ENCODE measurements at regions not wholly inside any gene's neighbourhood (a gene's known extent, or its start where the extent isn't known, plus 50 kb on each side); places are given as distances from the start of the nearest gene placed in this dataset.

DNA sequence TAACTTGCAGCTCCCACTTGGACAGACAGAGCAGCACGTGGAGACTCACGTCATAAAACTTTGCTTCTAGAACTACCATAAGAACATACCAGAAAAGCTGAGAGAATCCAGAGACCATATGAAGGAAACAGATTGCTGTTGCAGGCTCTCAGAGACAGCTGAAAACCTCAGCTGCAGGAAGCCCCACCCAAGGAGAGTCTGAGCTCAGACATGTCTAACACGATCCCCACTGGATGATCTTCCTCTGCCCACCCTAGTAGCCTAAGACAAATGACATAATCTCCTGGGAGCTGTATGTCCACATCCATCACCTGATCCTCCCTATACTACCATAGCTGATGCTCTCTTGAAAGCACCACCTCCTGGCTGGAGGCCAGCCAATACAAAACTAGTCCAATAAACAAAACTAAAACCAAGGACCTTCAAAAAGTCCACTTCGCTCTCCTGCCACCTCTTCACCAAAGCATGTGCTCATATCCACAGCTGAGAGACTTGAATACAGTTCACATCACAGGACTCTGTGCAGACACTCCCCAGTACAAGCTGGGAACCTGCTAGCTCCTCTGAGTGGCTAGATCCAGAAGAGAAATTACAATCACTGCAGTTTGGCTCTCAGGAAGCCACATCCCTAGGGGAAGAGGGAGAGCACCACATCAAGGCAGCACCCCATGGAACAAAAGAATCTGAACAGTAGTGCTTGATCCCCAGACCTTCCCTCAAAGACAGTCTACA lies 257.4 kb downstream of the TRIM36 start:
- TF ChIP-seq, protein P1, sequence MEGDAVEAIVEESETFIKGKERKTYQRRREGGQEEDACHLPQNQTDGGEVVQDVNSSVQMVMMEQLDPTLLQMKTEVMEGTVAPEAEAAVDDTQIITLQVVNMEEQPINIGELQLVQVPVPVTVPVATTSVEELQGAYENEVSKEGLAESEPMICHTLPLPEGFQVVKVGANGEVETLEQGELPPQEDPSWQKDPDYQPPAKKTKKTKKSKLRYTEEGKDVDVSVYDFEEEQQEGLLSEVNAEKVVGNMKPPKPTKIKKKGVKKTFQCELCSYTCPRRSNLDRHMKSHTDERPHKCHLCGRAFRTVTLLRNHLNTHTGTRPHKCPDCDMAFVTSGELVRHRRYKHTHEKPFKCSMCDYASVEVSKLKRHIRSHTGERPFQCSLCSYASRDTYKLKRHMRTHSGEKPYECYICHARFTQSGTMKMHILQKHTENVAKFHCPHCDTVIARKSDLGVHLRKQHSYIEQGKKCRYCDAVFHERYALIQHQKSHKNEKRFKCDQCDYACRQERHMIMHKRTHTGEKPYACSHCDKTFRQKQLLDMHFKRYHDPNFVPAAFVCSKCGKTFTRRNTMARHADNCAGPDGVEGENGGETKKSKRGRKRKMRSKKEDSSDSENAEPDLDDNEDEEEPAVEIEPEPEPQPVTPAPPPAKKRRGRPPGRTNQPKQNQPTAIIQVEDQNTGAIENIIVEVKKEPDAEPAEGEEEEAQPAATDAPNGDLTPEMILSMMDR (conservative IDR thresholded peaks at IDR 0.05; ENCODE audit: low read depth) = no peak
- POLR2A ChIA-PET (ENCODE audit: low non-redundant PET) = no interaction called here
- CTCF ChIA-PET = interaction anchor here (0.7 kb wide), 1 partner anchor 10 kb away, joined by 5 read pairs; no protein-coding TSS in a partner anchor
- no peak for DNase-seq (ENCODE audit: low spot score)
- no peak overlapping the region for H3K27ac ChIP-seq

DNA sequence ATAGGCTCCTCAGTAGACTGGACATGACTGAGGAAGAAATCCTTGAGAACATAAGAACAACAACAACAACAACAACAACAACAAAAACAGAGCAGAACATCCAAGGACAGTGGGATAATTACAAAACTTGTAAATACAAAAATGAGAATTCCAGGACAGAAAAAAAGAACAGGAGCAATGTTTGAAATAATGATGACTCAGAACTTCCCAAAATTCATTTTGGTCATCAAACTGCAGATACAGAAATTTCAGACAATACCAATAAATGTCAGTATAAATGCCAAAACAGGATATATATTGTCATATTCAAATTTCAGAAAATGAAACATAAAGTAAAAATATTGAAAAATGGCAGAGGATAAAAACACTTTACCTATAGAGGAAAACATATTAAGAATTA lies 259.0 kb downstream of the TRIM36 start:
- ChIA-PET POLR2A (ENCODE audit: low non-redundant PET) (no interaction called here), CTCF (no interaction called here)
- no peak for DNase-seq (ENCODE audit: low spot score)
- TF ChIP-seq, protein P1 (conservative IDR thresholded peaks at IDR 0.05; ENCODE audit: low read depth) = no peak
- no peak overlapping the region for H3K27ac ChIP-seq

DNA sequence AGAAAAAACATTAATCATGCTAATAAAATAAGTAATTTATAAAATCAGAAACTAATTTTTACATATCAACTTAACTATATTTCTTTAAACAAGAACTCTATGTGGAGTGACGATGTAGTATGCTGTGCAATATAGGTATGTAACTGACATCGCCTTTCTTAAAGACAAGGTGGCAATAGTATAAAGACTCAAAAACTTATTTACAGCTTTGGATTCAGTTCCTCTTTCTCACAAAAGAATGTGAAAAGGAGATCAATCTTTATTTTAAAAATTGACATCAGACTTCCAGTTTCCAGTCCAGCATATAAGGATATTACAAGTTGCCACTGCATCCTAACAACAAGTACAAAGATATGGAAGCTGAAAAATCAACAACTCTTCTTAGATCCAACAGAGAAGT lies 260.3 kb downstream of the TRIM36 start:
- no peak overlapping the region for H3K27ac ChIP-seq
- TF ChIP-seq, protein P1 (conservative IDR thresholded peaks at IDR 0.05; ENCODE audit: low read depth) = no peak
- ChIA-PET POLR2A (ENCODE audit: low non-redundant PET) (no interaction called here), CTCF (no interaction called here)
- no peak for DNase-seq (ENCODE audit: low spot score)

GRCh38 chr5:114903767-114904166 lies 265.9 kb downstream of the TRIM36 start:
- H3K27ac ChIP-seq = no peak overlapping the region
- TF ChIP-seq, protein P1 (conservative IDR thresholded peaks at IDR 0.05; ENCODE audit: low read depth) = no peak
- no peak for DNase-seq (ENCODE audit: low spot score)
- POLR2A ChIA-PET (ENCODE audit: low non-redundant PET) = no interaction called here
- CTCF ChIA-PET = no interaction called here

GRCh38 chr5:114898602-114899001 lies 271.1 kb downstream of the TRIM36 start:
- no peak for DNase-seq (ENCODE audit: low spot score)
- CTCF ChIA-PET = no interaction called here
- TF ChIP-seq, protein P1 (conservative IDR thresholded peaks at IDR 0.05; ENCODE audit: low read depth) = no peak
- no peak overlapping the region for H3K27ac ChIP-seq
- POLR2A ChIA-PET (ENCODE audit: low non-redundant PET) = no interaction called here

GRCh38 chr5:114883675-114884074 lies 286.0 kb downstream of the TRIM36 start:
- ChIA-PET CTCF (no interaction called here), POLR2A (ENCODE audit: low non-redundant PET) (no interaction called here)
- no peak overlapping the region for H3K27ac ChIP-seq
- no peak for DNase-seq (ENCODE audit: low spot score)
- TF ChIP-seq, protein P1 (conservative IDR thresholded peaks at IDR 0.05; ENCODE audit: low read depth) = no peak
